MM.1S (cell line): ENCODE measurements at regions not wholly inside any gene's neighbourhood (a gene's known extent, or its start where the extent isn't known, plus 50 kb on each side); places are given as distances from the start of the nearest gene placed in this dataset.

ENCODE experiments used
- EZH2 ChIP-seq: fragments of 300-600 bp; sonication (generic); optimal IDR thresholded peaks from 2 replicates; pipeline ENCODE3; 2017; ENCODE audit warnings: low read depth, mild to moderate bottlenecking, antibody characterized with exemption, low read length, mixed read lengths
- EZH2phosphoT487 ChIP-seq: fragments of 300-600 bp; sonication (generic); IDR thresholded peaks from 2 replicates; pipeline ENCODE4 v1.6.1; 2018; ENCODE audit warnings: antibody characterized with exemption, low read length
- TF ChIP-seq, protein P1 (sequence below): fragments of 300-600 bp; sonication (generic); IDR thresholded peaks from 2 replicates; pipeline ENCODE4 v1.5.1; 2016; ENCODE audit warnings: antibody characterized with exemption, low read length, mixed read lengths

- TF ChIP-seq, protein P1, sequence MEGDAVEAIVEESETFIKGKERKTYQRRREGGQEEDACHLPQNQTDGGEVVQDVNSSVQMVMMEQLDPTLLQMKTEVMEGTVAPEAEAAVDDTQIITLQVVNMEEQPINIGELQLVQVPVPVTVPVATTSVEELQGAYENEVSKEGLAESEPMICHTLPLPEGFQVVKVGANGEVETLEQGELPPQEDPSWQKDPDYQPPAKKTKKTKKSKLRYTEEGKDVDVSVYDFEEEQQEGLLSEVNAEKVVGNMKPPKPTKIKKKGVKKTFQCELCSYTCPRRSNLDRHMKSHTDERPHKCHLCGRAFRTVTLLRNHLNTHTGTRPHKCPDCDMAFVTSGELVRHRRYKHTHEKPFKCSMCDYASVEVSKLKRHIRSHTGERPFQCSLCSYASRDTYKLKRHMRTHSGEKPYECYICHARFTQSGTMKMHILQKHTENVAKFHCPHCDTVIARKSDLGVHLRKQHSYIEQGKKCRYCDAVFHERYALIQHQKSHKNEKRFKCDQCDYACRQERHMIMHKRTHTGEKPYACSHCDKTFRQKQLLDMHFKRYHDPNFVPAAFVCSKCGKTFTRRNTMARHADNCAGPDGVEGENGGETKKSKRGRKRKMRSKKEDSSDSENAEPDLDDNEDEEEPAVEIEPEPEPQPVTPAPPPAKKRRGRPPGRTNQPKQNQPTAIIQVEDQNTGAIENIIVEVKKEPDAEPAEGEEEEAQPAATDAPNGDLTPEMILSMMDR: no peak
- TF ChIP-seq EZH2phosphoT487: no peak
- TF ChIP-seq EZH2: no peak
Measured at GRCh38 chr2:12107939-12108338, 361.5 kb downstream of the LPIN1 start.
